HG03439 (cell line): ENCODE measurements at regions not wholly inside any gene's neighbourhood (a gene's known extent, or its start where the extent isn't known, plus 50 kb on each side); places are given as distances from the start of the nearest gene placed in this dataset.
"Not testable (repeated sequence)": the region's sequence is repeated elsewhere in the genome, so short reads cannot be mapped to it uniquely, and the experiment has no call there.

Experiments used
- ATAC-seq: cut with Tn5 transposase; IDR thresholded peaks from one replicate; pipeline ENCODE4 v1.9.1; 2021; ENCODE audit warnings: mild to moderate bottlenecking, moderate library complexity; ENCODE audit not compliant: unreplicated experiment

GRCh38 chr4:126856906-126857305 lies 775.9 kb upstream of the INTU start:
- no peak for ATAC-seq

GRCh38 chr4:126859314-126859713 lies 773.4 kb upstream of the INTU start:
- ATAC-seq: no peak

DNA sequence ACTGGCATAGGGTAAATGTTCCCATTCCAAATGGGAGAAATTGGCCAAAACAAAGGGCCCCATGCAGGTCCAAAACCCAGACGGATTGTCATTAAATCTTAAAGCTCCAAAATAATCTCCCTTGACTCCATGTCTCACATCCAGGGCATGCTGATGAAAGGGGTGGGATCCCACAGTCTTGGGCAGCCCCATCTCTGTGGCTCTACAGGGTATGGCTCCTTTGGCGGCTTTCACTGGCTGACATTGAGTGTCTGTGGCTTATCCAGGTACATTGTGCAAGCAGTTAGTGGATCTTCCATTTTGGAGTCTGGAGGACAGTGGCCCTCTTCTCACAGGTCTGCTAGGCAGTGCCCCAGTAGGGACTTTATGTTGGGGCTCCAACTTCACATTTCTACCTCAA lies 772.9 kb upstream of the INTU start:
- ATAC-seq: no peak

- ATAC-seq: no peak
Measured at GRCh38 chr4:126860308-126860707, 772.4 kb upstream of the INTU start.

DNA sequence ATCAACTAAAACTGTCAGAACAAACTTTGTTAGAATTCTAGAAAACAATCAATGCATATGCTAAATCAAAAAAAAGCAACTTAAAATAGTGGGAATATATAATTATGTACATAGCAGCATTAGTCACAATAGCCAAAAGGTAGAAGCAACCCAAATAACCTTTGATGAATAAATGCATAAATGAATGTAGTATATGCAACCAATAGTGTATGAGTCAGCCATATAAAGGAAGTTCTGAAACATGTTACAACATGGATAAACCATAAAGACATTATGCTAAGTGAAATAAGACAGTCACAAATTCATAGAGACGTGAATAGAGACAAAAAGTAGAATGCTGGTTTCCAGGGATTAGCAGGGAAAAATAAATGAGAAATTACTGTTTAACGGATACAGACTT lies 762.8 kb upstream of the INTU start:
- ATAC-seq: no peak

- ATAC-seq: no peak
Measured at GRCh38 chr4:126871810-126872209, 760.9 kb upstream of the INTU start.

- ATAC-seq: no peak
Measured at GRCh38 chr4:126874533-126874932, 758.2 kb upstream of the INTU start.

DNA sequence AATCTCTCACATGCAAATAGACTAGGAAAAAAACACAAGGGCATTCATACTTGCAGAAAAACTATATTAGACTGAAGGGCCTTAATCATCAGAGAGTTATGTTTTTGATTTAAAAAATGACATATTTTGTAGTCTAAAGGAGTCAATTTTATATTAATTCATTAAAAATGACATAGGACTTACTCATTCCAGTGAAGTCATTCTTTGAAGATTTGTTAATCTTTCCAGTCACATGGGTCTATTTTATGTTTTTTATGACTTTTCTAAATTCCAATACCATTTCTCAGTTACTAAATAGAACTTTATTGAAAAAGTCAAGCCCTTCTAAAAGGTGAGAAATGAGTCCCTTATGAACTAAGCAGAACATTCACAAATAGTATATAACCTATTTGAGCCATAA lies 743.8 kb upstream of the INTU start:
- ATAC-seq: no peak

GRCh38 chr4:126890383-126890782 lies 742.4 kb upstream of the INTU start:
- ATAC-seq: no peak

DNA sequence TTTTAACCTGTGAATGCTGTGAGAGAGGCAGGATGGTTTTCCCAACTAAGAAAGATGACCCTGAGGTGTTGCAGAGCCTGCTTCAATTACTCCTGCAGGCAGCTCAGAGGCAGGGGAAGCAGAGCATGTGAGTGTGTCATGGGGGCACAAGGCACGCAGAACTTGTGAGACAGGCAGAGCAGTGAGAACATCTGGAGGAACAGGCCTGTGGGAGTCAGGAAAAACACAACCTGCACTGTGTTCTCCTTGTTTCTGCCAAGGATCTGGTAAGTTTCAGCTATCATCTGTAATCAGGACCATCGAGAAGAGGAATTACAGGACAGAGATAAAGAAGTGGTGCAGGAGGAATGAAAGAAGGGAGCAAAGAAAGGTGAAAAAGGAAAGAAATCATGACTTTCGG lies 741.8 kb upstream of the INTU start:
- ATAC-seq: no peak

DNA sequence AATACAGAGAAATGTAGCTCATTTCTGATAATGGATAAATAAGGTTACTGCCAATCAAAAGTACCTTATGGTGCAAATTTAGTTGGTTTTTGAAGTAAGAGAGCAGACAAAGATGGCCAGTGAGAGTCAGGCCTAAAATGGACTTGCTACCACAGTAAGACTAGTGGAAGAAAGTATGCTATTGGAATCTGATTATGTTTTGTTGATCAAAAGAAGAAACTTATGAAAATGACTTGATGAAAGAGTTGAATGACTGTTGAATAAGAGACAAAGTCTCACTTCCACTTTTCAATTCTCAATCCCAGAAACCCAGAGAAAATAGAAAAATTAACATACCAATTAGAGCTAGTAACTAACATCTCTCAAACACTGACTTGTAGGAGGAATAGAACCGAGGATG lies 737.8 kb upstream of the INTU start:
- no peak for ATAC-seq

DNA sequence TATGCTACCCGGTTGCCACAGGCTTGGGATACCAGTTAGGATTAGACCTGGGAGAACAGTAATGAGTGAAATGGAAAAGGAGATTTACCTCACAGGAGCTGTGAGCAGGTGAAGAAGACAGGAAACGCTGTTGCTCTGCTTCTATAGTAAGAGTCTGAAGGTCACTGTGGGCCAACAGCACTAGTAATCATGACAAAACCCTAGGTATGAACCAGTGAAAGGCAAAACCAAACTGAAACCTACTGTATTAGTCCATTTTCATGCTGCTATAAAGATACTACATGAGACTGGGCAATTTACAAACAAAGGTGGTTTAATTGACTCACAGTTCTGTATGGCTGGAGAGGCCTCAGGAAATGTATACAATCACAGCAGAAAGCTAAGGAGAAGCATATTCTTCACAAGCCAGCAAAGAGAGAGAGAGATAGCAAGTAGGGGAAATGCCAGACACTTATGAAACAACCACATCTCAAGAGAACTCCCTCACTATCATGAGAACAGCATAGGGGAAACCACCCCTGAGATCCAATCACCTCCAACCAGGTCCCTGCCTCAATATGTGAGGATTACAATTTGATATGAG lies 736.7 kb upstream of the INTU start:
- ATAC-seq: no peak

- ATAC-seq: no peak
Measured at GRCh38 chr4:126897038-126897437, 735.7 kb upstream of the INTU start.

GRCh38 chr4:126898815-126899214 lies 733.9 kb upstream of the INTU start:
- ATAC-seq: no peak

DNA sequence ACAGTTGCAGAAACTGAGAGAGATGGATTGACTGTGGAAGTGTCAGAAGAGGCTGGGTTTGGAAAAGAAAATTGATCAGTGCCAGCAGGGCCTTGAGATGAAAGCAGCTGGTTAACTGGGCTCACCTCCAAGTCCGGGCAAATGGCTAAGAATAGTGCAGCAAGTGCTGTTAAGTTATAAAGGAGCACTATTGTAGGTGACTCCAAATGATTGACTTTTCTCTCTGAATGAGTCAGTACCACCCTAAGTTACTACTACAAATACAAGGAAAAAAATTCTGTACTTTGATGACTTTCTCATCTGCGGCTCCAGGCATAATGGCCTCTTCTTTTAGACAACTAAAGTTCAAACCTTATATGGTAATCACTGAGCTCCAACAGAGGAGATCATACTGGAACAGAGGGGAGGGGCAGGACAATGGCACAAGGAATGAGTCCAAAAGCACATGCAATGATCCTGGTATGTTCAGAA lies 733.4 kb upstream of the INTU start:
- no peak for ATAC-seq

DNA sequence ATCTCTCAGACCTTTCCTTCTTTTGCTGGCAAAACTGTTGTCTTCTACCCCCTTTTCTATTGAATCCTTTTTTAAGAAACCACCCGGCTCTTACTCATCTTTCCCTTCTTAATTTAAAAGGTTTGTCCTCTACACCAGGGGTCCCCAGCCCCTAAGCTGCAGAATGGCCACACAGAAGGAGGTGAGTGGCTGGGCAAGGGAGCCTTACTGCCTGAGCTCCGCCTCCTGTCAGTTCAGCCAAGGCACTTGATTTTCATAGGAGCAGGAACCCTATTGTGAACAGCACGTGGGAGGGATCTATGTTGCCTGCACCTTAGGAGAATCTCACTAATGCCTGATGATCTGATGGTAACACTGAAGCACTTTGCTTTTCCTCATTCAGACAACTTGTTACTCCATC lies 726.3 kb upstream of the INTU start:
- no peak for ATAC-seq

- ATAC-seq: no peak
Measured at GRCh38 chr4:126907389-126907788, 725.4 kb upstream of the INTU start.

DNA sequence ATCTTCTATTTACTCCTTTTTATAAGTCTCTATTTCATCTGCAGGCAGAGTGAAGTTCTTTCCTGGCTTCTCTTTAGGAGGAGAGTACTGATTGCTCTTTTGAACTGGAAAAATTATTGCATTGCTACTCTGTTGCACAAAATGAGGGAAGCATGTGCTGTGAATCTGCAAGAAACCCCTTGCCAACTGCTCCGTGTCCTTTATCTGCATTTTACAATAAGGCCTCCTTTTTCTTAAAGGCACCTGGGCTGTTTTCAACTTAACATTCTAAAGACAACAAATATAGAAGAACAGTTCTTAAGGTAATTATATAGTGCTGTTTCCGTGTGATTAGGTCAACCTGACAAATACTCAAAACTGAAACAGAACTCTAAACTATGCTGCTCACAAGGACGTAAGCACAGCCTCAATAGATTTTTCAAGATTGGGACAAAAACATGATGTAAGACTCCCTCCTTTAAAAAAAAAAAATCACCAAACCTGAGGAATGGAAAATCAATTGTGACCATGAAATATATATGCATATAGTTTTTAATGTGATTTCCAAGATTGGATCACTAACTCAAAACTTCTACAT lies 716.6 kb upstream of the INTU start:
- ATAC-seq: no peak

DNA sequence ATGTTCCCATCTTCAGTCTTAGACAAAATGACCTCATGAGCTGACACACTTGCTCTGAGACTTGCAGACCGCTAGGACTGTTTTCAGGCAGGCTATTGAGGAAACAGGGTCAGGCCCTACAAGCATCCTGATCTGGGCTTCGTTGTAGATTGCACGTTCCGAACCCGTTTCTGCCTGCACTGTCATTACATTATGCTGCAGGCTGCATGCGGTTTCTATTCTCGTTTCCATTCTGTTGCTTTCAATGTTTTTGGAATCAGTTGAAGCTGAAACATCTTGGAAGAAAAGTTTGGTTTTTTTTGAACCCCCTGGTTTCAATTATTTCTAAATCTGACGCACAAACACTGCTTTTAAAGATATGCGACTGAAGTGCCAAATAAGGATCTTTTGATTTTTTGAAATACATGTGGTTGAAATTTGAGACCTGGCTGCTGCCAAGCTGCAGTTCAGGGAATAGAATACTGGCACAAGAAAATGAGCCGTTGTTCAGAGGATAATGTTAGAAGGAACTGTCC lies 716.1 kb upstream of the INTU start:
- no peak for ATAC-seq

DNA sequence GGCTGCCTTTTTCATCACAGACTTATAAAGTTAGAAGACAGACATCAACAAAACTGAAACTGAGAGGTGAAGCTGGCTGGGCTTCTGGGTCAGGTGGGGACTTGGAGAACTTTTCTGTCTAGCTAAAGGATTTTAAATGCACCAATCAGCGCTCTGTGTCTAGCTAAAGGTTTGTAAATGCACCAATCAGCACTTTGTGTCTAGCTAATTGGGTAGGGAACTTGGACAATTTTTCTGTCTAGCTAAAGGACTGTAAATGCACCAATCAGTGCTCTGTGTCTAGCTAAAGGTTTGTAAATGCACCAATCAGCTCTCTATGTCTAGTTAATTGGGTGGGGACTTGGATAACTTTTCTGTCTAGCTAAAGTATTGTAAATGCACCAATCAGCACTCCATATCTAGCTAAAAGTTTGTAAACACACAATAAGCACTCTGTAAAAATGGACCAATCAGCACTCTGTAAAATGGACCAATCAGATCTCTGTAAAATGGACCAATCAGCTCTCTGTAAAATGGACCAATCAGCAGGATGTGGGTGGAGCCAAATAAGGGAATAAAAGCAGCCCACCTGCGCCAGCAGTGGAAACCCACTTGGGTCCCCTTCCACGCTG lies 710.3 kb upstream of the INTU start:
- ATAC-seq: not testable (repeated sequence)

- no peak for ATAC-seq
Measured at GRCh38 chr4:126924237-126924636, 708.5 kb upstream of the INTU start.

GRCh38 chr4:126930059-126930458 lies 702.7 kb upstream of the INTU start:
- ATAC-seq: not testable (repeated sequence)
